SKM-1 (cell line): ENCODE measurements at regions not wholly inside any gene's neighbourhood (a gene's known extent, or its start where the extent isn't known, plus 50 kb on each side); places are given as distances from the start of the nearest gene placed in this dataset.
"Not testable (repeated sequence)": the region's sequence is repeated elsewhere in the genome, so short reads cannot be mapped to it uniquely, and the experiment has no call there.

ENCODE experiments used
- DNase-seq: peaks from one replicate; lab custom pipeline; 2025; ENCODE audit not compliant: unreplicated experiment; lab: John Stamatoyannopoulos, UW

- DNase-seq = no peak
Observed at GRCh38 chr5:90338712-90339372, 70.7 kb downstream of the CETN3 start.

GRCh38 chr5:90337449-90338052 is 72.0 kb downstream of the CETN3 start:
- no peak for DNase-seq

- no peak for DNase-seq
Observed at GRCh38 chr5:90336752-90337151, 72.8 kb downstream of the CETN3 start.

- no peak for DNase-seq
Observed at GRCh38 chr5:90334741-90335140, 74.8 kb downstream of the CETN3 start.

- no peak for DNase-seq
Observed at GRCh38 chr5:90329911-90330310, 79.6 kb downstream of the CETN3 start.

- DNase-seq = no peak
Observed at GRCh38 chr5:90326995-90327394, 82.6 kb downstream of the CETN3 start.

- DNase-seq = no peak
Observed at GRCh38 chr5:90325093-90325492, 84.5 kb downstream of the CETN3 start.

- DNase-seq = not testable (repeated sequence)
Observed at GRCh38 chr5:90320348-90320747, 89.2 kb downstream of the CETN3 start.

- no peak for DNase-seq
Observed at GRCh38 chr5:90312027-90312426, 97.5 kb downstream of the CETN3 start.

GRCh38 chr5:90311401-90311800 is 98.2 kb downstream of the CETN3 start:
- no peak for DNase-seq

GRCh38 chr5:90308787-90309585 is 100.6 kb downstream of the CETN3 start:
- DNase-seq = no peak

- no peak for DNase-seq
Observed at GRCh38 chr5:90307782-90308181, 101.8 kb downstream of the CETN3 start.

GRCh38 chr5:90307322-90307721 is 102.2 kb downstream of the CETN3 start:
- DNase-seq = no peak

- no peak for DNase-seq
Observed at GRCh38 chr5:90306613-90307012, 102.9 kb downstream of the CETN3 start.

GRCh38 chr5:90305041-90305720 is 104.4 kb downstream of the CETN3 start:
- DNase-seq = no peak

GRCh38 chr5:90301248-90301647 is 108.3 kb downstream of the CETN3 start:
- no peak for DNase-seq

- no peak for DNase-seq
Observed at GRCh38 chr5:90297045-90297764, 112.4 kb downstream of the CETN3 start.

GRCh38 chr5:90294604-90295003 is 115.0 kb downstream of the CETN3 start:
- DNase-seq = no peak

GRCh38 chr5:90293931-90294330 is 115.6 kb downstream of the CETN3 start:
- no peak for DNase-seq

GRCh38 chr5:90290648-90291047 is 118.9 kb downstream of the CETN3 start:
- DNase-seq = no peak

GRCh38 chr5:90289837-90290236 is 119.7 kb downstream of the CETN3 start:
- no peak for DNase-seq
